ENCODE measurements at regions not wholly inside any gene's neighbourhood (a gene's known extent, or its start where the extent isn't known, plus 50 kb on each side); places are given as distances from the start of the nearest gene placed in this dataset.

GRCh38 chr4:41802590-41802989, 54.1 kb upstream of the PHOX2B start:
- no peak for TF ChIP-seq CTCF (IDR thresholded peaks at IDR 0.05)
- TF ChIP-seq ZFX (IDR thresholded peaks at IDR 0.05; ENCODE audit: borderline replicate concordance), result no peak

Measured in 22Rv1 (cell line).